ENCODE measurements at regions not wholly inside any gene's neighbourhood (a gene's known extent, or its start where the extent isn't known, plus 50 kb on each side); places are given as distances from the start of the nearest gene placed in this dataset.

- no peak for DNase-seq (ENCODE audit: low spot score)
Observed at GRCh38 chr10:71045204-71045809, 156.9 kb upstream of the PCBD1 start.

GRCh38 chr10:71045936-71046335 lies 157.6 kb upstream of the PCBD1 start:
- DNase-seq (ENCODE audit: low spot score) = no peak

GRCh38 chr10:71046747-71047146 lies 158.4 kb upstream of the PCBD1 start:
- DNase-seq (ENCODE audit: low spot score) = no peak

- DNase-seq (ENCODE audit: low spot score) = no peak
Observed at GRCh38 chr10:71048971-71049615, 160.7 kb upstream of the PCBD1 start.

GRCh38 chr10:71049994-71050393 lies 161.6 kb upstream of the PCBD1 start:
- no peak for DNase-seq (ENCODE audit: low spot score)

GRCh38 chr10:71052076-71052660 lies 160.2 kb upstream of the UNC5B start:
- DNase-seq (ENCODE audit: low spot score) = no peak

- DNase-seq (ENCODE audit: low spot score) = no peak
Observed at GRCh38 chr10:71052708-71053107, 159.7 kb upstream of the UNC5B start.

GRCh38 chr10:71053169-71053895 lies 159.0 kb upstream of the UNC5B start:
- no peak for DNase-seq (ENCODE audit: low spot score)

- DNase-seq (ENCODE audit: low spot score) = no peak
Observed at GRCh38 chr10:71058308-71058707, 154.1 kb upstream of the UNC5B start.

- no peak for DNase-seq (ENCODE audit: low spot score)
Observed at GRCh38 chr10:71059054-71059818, 153.1 kb upstream of the UNC5B start.

- DNase-seq (ENCODE audit: low spot score) = no peak
Observed at GRCh38 chr10:71059943-71060342, 152.4 kb upstream of the UNC5B start.

GRCh38 chr10:71060476-71061426 lies 151.6 kb upstream of the UNC5B start:
- DNase-seq (ENCODE audit: low spot score) = no peak

GRCh38 chr10:71061472-71061871 lies 150.9 kb upstream of the UNC5B start:
- DNase-seq (ENCODE audit: low spot score) = no peak

GRCh38 chr10:71062156-71062555 lies 150.2 kb upstream of the UNC5B start:
- DNase-seq (ENCODE audit: low spot score) = no peak

GRCh38 chr10:71063401-71063800 lies 149.0 kb upstream of the UNC5B start:
- no peak for DNase-seq (ENCODE audit: low spot score)

- no peak for DNase-seq (ENCODE audit: low spot score)
Observed at GRCh38 chr10:71064413-71065118, 147.8 kb upstream of the UNC5B start.

- no peak for DNase-seq (ENCODE audit: low spot score)
Observed at GRCh38 chr10:71065659-71066058, 146.7 kb upstream of the UNC5B start.

- DNase-seq (ENCODE audit: low spot score) = no peak
Observed at GRCh38 chr10:71066600-71066999, 145.8 kb upstream of the UNC5B start.

- DNase-seq (ENCODE audit: low spot score) = no peak
Observed at GRCh38 chr10:71067098-71067740, 145.2 kb upstream of the UNC5B start.

- DNase-seq (ENCODE audit: low spot score) = peak; percentile 51
Observed at GRCh38 chr10:71068861-71069271, 143.5 kb upstream of the UNC5B start.

All from H4 (cell line).